Kidney (tissue), 13 donors: ENCODE measurements at regions not wholly inside any gene's neighbourhood (a gene's known extent, or its start where the extent isn't known, plus 50 kb on each side); places are given as distances from the start of the nearest gene placed in this dataset.
A peak's percentile ranks its signal among the peaks of the same experiment; 100 is the strongest.

Source experiments
- DNase-seq, 5 donors: peaks; one replicate each; pipeline ENCODE4 v3.0.0-alpha.2; 2013 to 2020
- FAIRE-seq: peaks from 2 replicates; lab custom pipeline; 2012; peaks lifted over from hg19 to GRCh38; lab: Jason Lieb, UNC
- H3K27ac ChIP-seq, 2 donors: one replicate each; pipeline ENCODE4 v1.7.0; 2013; ENCODE audit warnings: low read depth in 2 of 2, low read length in 2 of 2, inconsistent platforms in 1 of 2
- H3K27me3 ChIP-seq: one replicate; pipeline ENCODE4 v1.7.1; 2013; ENCODE audit warnings: low read length, inconsistent platforms; ENCODE audit not compliant: control insufficient read depth, insufficient read depth
- H3K36me3 ChIP-seq, 3 donors: one replicate each; pipeline versions ENCODE4 v1.7.0 to v1.7.1; 2013; ENCODE audit warnings: low read length in 3 of 3, control low read depth in 1 of 3, inconsistent platforms in 1 of 3; ENCODE audit not compliant: insufficient read depth in 3 of 3, control insufficient read depth in 2 of 3
- H3K4me1 ChIP-seq, 3 donors: one replicate each; pipeline versions ENCODE4 v1.7.0 to v1.7.1; 2013; ENCODE audit warnings: low read length in 3 of 3, inconsistent platforms in 1 of 3, low read depth in 1 of 3; ENCODE audit not compliant: control insufficient read depth in 2 of 3, insufficient read depth in 2 of 3
- H3K4me3 ChIP-seq, 3 donors: one replicate each; pipeline versions ENCODE4 v1.7.0 to v1.8.1; 2013; ENCODE audit warnings: low read length in 3 of 3, control low read depth in 1 of 3, inconsistent platforms in 1 of 3
- H3K9ac ChIP-seq, 3 donors: one replicate each; pipeline versions ENCODE4 v1.7.0 to v1.7.1; 2013; ENCODE audit warnings: low read length in 3 of 3, control low read depth in 1 of 3, inconsistent platforms in 1 of 3
- H3K9me3 ChIP-seq, 3 donors: one replicate each; pipeline versions ENCODE4 v1.7.0 to v1.7.1; 2013; ENCODE audit warnings: low read length in 3 of 3, control low read depth in 1 of 3, inconsistent platforms in 1 of 3; ENCODE audit not compliant: control insufficient read depth in 2 of 3, insufficient read depth in 1 of 3
- intact Hi-C: fragments of 100-400 bp; cut with DNase I; formaldehyde crosslinking; loops from one replicate; pipeline ENCODE4 v1.11.1; 2022
- TF ChIP-seq, protein P1 (sequence below): IDR thresholded peaks from 3 replicates; pipeline ENCODE4 v1.5.1; 2012; ENCODE audit warnings: mild to moderate bottlenecking, moderate library complexity, borderline replicate concordance; ENCODE audit not compliant: insufficient read depth; ENCODE audit errors: extremely low read depth
- donor health status: control.
- donor health status: control.
- donor health status: control.
- donor health status: control.
- donor health status: control.
- donor health status: DM: yes; HTN: yes; CAD: no.
- donor health status: Normal renal cell carcinoma (clear cell type).

DNA sequence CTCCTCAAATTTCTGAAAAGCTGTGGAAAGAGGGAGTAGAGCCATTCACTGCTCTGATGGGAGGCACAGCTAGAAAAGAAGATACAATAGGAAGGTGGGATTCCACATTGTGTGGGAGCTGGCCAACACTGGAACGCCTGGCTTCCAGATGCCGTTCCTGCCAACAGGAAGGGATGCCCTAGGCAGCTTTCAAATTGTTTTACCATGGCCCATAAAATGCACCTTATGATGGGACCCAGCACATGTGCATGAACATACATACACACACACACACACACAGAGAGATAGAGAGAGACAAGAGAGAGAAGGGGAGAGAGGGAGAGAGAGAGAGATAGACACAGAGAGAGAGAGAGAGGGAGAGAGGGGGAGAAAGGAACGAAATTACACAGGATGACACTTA lies 86.1 kb upstream of the BZW1 start:
- intact Hi-C loops = no loop called here
- H3K27me3 ChIP-seq = no peaks in the 10 kb centered on the region
- no peaks in the 10 kb centered on the region for H3K9me3 ChIP-seq
- no peak overlapping the region for H3K27ac ChIP-seq
- no peak for FAIRE-seq
- peak in 2 of 5 donors; percentile 36 to 56 for DNase-seq
- H3K36me3 ChIP-seq = no peaks in the 10 kb centered on the region
- H3K4me3 ChIP-seq = no peak overlapping the region
- TF ChIP-seq, protein P1, sequence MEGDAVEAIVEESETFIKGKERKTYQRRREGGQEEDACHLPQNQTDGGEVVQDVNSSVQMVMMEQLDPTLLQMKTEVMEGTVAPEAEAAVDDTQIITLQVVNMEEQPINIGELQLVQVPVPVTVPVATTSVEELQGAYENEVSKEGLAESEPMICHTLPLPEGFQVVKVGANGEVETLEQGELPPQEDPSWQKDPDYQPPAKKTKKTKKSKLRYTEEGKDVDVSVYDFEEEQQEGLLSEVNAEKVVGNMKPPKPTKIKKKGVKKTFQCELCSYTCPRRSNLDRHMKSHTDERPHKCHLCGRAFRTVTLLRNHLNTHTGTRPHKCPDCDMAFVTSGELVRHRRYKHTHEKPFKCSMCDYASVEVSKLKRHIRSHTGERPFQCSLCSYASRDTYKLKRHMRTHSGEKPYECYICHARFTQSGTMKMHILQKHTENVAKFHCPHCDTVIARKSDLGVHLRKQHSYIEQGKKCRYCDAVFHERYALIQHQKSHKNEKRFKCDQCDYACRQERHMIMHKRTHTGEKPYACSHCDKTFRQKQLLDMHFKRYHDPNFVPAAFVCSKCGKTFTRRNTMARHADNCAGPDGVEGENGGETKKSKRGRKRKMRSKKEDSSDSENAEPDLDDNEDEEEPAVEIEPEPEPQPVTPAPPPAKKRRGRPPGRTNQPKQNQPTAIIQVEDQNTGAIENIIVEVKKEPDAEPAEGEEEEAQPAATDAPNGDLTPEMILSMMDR = no peak
- H3K9ac ChIP-seq = no peak overlapping the region
- no peaks in the 10 kb centered on the region for H3K4me1 ChIP-seq

DNA sequence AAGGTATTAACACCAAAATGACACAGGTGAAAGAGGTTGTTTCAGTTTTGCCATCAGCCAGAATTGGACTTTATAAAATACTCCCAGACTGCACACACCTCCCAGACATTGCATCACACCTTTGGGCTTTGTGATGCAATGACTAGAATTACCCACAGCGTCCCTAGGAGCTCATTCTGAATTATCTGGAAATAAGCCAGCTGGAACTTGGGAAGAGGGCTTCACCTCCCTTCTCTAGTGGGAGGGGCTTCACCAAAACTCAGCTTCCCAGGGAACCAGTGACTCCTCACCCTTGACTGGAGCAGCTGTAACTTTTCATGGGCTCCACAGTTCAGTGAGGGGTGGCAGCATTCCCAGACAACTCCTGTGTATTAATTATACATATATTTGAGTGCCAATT lies 83.1 kb upstream of the BZW1 start:
- TF ChIP-seq, protein P1 = no peak
- Histone ChIP-seq H3K27ac (no peak overlapping the region), H3K36me3 (no peaks in the 10 kb centered on the region), H3K9ac (no peak overlapping the region), H3K4me1 (no peaks in the 10 kb centered on the region), H3K27me3 (no peaks in the 10 kb centered on the region), H3K9me3 (no peaks in the 10 kb centered on the region), H3K4me3 (no peak overlapping the region)
- FAIRE-seq = no peak
- intact Hi-C loops = no loop called here
- peak in 3 of 5 donors; percentile 60 to 83 (median 64) for DNase-seq

DNA sequence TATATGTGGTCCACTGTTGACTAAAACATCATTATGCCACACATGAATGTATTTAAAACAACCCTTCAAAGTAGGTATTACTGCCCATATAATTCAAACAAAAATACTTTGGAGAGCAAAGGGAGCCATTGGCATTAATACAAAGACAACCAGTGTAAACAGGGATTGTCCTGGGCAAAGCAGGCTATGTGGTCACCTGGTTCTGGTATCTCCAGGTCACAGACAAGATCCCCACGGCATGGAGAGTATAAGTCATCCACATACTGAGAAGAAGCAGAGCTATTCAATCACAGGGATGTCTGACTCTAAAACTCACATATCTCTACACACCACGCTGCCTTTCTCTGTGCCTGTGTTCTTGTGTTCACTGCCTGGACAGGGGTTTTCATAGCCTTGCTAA lies 81.4 kb upstream of the BZW1 start:
- TF ChIP-seq, protein P1 = no peak
- DNase-seq (no peak), FAIRE-seq (no peak)
- H3K4me3 ChIP-seq = no peak overlapping the region
- no peak overlapping the region for H3K9ac ChIP-seq
- H3K4me1 ChIP-seq = no peaks in the 10 kb centered on the region
- H3K36me3 ChIP-seq = no peaks in the 10 kb centered on the region
- intact Hi-C loops = no loop called here
- no peaks in the 10 kb centered on the region for H3K27me3 ChIP-seq
- H3K9me3 ChIP-seq = no peaks in the 10 kb centered on the region
- H3K27ac ChIP-seq = no peak overlapping the region

- DNase-seq (no peak), FAIRE-seq (no peak)
- Histone ChIP-seq H3K4me1 (no peaks in the 10 kb centered on the region), H3K36me3 (no peaks in the 10 kb centered on the region), H3K27ac (no peak overlapping the region), H3K4me3 (no peak overlapping the region), H3K9ac (no peak overlapping the region), H3K27me3 (no peaks in the 10 kb centered on the region), H3K9me3 (no peaks in the 10 kb centered on the region)
- intact Hi-C loops = no loop called here
- TF ChIP-seq, protein P1 = no peak
Measured at GRCh38 chr2:200730960-200731359, 80.8 kb upstream of the BZW1 start.
